KMS-11 (cell line): ENCODE measurements at regions not wholly inside any gene's neighbourhood (a gene's known extent, or its start where the extent isn't known, plus 50 kb on each side); places are given as distances from the start of the nearest gene placed in this dataset.

Experiments
- H2AFZ ChIP-seq: fragments of 200-600 bp; sonication (generic); 2 replicates; pipeline ENCODE4 v1.6.1; 2016; ENCODE audit warnings: antibody characterized with exemption, mixed run types, low read depth
- H3K27ac ChIP-seq: fragments of 200-600 bp; sonication (generic); 2 replicates; pipeline ENCODE4 v1.6.1; 2016; ENCODE audit warnings: mild to moderate bottlenecking, mixed run types
- H3K27me3 ChIP-seq: fragments of 200-600 bp; sonication (generic); 2 replicates; pipeline ENCODE4 v1.6.1; 2017; ENCODE audit warnings: mild to moderate bottlenecking, low read depth, mixed run types, moderate library complexity; ENCODE audit not compliant: insufficient read depth
- H3K36me3 ChIP-seq: fragments of 200-600 bp; sonication (generic); 2 replicates; pipeline ENCODE4 v1.6.1; 2017; ENCODE audit warnings: mild to moderate bottlenecking, mixed run types; ENCODE audit not compliant: insufficient read depth
- H3K4me1 ChIP-seq: fragments of 200-600 bp; sonication (generic); 2 replicates; pipeline ENCODE4 v1.6.1; 2016; ENCODE audit warnings: mild to moderate bottlenecking, low read depth, mixed run types; ENCODE audit not compliant: poor library complexity, severe bottlenecking
- H3K4me2 ChIP-seq: fragments of 200-600 bp; sonication (generic); 2 replicates; pipeline ENCODE4 v1.7.0; 2016; ENCODE audit warnings: mild to moderate bottlenecking, mixed run types
- H3K4me3 ChIP-seq: fragments of 200-600 bp; sonication (generic); IDR thresholded peaks from 2 replicates; pipeline ENCODE4 v1.6.1; 2017; ENCODE audit warnings: low read depth, low read length, mixed read lengths; ENCODE audit not compliant: insufficient read depth
- H3K79me2 ChIP-seq: fragments of 200-600 bp; sonication (generic); 2 replicates; pipeline ENCODE4 v1.6.1; 2016; ENCODE audit warnings: low read depth, mixed run types; ENCODE audit not compliant: insufficient read depth
- H3K9ac ChIP-seq: fragments of 200-600 bp; sonication (generic); 2 replicates; pipeline ENCODE4 v1.6.1; 2016; ENCODE audit warnings: mild to moderate bottlenecking, mixed run types
- H4K20me1 ChIP-seq: fragments of 200-600 bp; sonication (generic); 2 replicates; pipeline ENCODE4 v1.6.1; 2016; ENCODE audit warnings: mild to moderate bottlenecking, mixed run types; ENCODE audit not compliant: insufficient read depth
- TF ChIP-seq, protein P1 (sequence below): fragments of 200-600 bp; sonication (generic); conservative IDR thresholded peaks from 2 replicates; pipeline ENCODE4 v1.6.1; 2017; ENCODE audit warnings: low read depth, mild to moderate bottlenecking, antibody characterized with exemption, low read length, moderate library complexity, mixed read lengths

DNA sequence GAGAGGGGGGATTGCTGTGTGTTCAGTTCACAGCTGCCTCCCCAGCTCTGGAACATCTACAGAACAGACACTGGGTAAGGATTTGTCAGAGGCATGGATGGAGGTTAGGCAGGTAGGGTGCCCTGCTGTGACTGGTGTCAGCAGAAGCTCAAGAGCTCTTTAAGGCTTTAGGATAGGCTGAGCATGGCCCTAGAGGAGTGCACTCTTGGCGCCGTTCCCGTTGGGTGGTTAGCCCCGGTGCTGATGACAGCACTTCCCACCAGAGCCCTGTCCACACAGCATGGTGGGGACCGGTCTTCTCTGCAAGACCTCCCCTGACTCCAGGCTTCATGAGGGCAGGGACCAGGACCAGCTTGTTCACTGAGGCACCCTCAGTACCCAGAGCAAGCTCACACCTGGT lies 262.0 kb downstream of the BMP7 start:
- Histone ChIP-seq H3K36me3 (no peaks in the 10 kb centered on the region), H3K27me3 (no peaks in the 10 kb centered on the region), H3K9ac (no peak overlapping the region), H3K4me3 (no peak overlapping the region), H2AFZ (no peak overlapping the region), H3K4me1 (peaks cover 63% of the 10 kb centered on the region), H3K4me2 (peak overlapping the region; percentile 49; the same call in 1 of the 2 replicates), H3K79me2 (no peaks in the 10 kb centered on the region), H3K27ac (peak overlapping the region; percentile 91; the same call in 1 of the 2 replicates), H4K20me1 (no peaks in the 10 kb centered on the region)
- TF ChIP-seq, protein P1, sequence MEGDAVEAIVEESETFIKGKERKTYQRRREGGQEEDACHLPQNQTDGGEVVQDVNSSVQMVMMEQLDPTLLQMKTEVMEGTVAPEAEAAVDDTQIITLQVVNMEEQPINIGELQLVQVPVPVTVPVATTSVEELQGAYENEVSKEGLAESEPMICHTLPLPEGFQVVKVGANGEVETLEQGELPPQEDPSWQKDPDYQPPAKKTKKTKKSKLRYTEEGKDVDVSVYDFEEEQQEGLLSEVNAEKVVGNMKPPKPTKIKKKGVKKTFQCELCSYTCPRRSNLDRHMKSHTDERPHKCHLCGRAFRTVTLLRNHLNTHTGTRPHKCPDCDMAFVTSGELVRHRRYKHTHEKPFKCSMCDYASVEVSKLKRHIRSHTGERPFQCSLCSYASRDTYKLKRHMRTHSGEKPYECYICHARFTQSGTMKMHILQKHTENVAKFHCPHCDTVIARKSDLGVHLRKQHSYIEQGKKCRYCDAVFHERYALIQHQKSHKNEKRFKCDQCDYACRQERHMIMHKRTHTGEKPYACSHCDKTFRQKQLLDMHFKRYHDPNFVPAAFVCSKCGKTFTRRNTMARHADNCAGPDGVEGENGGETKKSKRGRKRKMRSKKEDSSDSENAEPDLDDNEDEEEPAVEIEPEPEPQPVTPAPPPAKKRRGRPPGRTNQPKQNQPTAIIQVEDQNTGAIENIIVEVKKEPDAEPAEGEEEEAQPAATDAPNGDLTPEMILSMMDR = no peak

DNA sequence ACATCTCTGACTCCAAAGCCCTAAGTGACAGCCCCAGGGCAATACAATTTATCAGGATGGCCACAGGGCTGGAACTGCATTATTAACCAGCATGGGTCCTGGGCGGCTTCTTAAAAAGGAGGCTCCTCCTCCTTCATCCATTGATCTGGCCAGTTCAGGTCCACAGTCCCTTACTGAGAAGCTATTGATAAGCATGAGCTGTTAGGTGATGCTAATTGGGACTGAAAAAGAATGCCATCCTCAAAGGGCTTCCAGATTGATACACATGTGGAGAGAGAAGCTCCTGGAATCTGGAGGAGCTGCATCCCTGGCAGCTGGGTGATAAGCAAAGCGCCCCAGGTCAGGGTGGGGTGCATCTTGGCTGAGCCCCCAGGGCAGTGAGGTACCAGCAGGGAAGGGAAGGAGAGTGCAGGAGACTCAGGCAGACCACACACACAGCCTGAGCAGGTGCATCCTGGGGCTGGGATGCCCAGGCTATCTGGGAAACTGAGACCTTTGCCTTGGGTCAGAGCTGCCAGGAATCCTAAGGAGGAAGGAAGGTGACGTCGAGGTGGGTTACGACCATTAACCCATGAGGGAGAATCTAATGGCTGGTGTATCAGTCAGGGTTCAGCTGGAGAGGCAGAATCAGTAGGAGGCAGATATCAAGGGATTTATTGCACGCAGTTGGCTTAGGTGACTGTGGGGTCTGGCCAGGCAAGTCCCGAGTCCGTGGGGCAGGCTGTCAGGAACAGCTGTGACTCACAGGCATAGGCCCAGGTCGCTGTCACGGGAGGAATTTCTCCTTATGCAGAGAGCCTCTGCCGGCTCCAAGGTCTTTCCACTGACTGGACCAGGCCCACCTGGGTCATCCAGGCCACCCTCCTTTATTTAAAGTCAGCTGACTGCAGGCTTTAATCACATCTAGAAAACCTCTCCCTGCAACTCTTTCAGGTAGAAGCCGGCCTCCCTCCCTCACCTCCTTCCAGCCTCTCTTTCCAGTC lies 261.2 kb downstream of the BMP7 start:
- Histone ChIP-seq H3K9ac (no peak overlapping the region), H3K27ac (no peak overlapping the region), H3K79me2 (no peaks in the 10 kb centered on the region), H3K4me2 (no peak overlapping the region), H3K36me3 (no peaks in the 10 kb centered on the region), H2AFZ (no peak overlapping the region), H3K4me3 (no peak overlapping the region), H3K4me1 (peaks cover 63% of the 10 kb centered on the region), H4K20me1 (no peaks in the 10 kb centered on the region), H3K27me3 (no peaks in the 10 kb centered on the region)
- TF ChIP-seq, protein P1 = no peak

DNA sequence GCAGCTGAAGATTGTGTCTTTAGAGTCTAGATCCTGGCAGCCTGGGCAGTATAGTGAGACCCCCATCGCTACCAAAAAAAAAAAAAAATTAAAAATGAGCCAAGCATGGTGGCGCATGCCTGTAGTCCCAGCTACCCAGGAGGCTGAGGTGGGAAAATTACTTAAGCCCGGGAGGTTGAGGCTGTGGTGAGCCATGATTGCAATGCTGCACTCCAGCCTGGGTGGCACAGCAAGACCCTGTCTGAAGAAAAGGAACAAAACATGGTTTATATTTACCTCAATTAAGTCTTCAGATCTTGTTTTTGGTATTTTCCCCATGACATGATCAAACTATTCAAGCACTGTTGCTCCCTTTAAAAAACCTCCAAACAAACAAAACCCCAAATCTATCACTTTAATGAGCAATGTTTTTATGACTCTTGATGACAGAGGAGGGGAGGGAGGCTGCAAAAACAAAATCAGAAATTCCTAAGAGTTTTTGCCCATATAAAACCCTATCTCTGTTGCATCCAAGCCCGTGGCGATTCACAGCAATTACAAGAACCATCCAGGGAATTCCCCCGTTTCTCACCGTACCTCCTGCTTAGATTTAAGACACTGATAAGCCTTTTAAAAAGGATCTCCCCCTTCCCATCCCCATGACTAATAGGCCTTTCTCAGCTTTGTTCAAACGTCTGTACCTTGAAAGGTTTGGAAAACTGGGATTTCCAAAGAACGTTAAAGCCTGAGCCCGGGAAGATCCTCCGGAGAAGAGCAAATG lies 259.9 kb downstream of the BMP7 start:
- Histone ChIP-seq H3K27me3 (no peaks in the 10 kb centered on the region), H3K36me3 (no peaks in the 10 kb centered on the region), H3K9ac (no peak overlapping the region), H3K27ac (peak overlapping the region; percentile 60; the same call in 1 of the 2 replicates), H3K4me2 (peak overlapping the region; percentile 63), H3K79me2 (no peaks in the 10 kb centered on the region), H3K4me3 (no peak overlapping the region), H4K20me1 (no peaks in the 10 kb centered on the region), H3K4me1 (peaks cover 63% of the 10 kb centered on the region), H2AFZ (peak overlapping the region; percentile 20; the same call in 1 of the 2 replicates)
- TF ChIP-seq, protein P1 = no peak

DNA sequence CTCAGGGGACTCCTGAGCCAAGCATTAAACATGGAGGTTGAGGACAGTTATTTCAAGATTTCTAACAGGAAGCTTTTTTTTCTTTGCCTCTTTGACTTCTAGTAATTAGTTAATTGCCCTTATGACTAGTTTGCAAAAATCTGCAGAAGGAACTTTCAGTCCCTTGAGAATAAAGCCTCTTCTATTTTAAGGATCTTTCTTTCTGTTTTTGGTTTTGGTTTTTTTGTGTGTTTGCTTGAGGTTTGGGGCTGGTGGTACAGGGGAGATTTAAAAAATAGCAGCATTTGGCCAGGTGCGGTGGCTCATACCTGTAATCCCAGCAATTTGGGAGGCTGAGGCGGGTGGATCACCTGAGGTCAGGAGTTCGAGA lies 259.3 kb downstream of the BMP7 start:
- H3K27me3 ChIP-seq = no peaks in the 10 kb centered on the region
- H3K4me1 ChIP-seq = peaks cover 60% of the 10 kb centered on the region
- no peaks in the 10 kb centered on the region for H3K79me2 ChIP-seq
- H3K36me3 ChIP-seq = no peaks in the 10 kb centered on the region
- peak overlapping the region; percentile 63 for H3K4me2 ChIP-seq
- peak overlapping the region; percentile 60; the same call in 1 of the 2 replicates for H3K27ac ChIP-seq
- H4K20me1 ChIP-seq = no peaks in the 10 kb centered on the region
- H3K4me3 ChIP-seq = no peak overlapping the region
- TF ChIP-seq, protein P1 = no peak
- no peak overlapping the region for H3K9ac ChIP-seq
- H2AFZ ChIP-seq = peak overlapping the region; percentile 20; the same call in 1 of the 2 replicates
